ENCODE measurements at regions not wholly inside any gene's neighbourhood (a gene's known extent, or its start where the extent isn't known, plus 50 kb on each side); places are given as distances from the start of the nearest gene placed in this dataset.

DNA sequence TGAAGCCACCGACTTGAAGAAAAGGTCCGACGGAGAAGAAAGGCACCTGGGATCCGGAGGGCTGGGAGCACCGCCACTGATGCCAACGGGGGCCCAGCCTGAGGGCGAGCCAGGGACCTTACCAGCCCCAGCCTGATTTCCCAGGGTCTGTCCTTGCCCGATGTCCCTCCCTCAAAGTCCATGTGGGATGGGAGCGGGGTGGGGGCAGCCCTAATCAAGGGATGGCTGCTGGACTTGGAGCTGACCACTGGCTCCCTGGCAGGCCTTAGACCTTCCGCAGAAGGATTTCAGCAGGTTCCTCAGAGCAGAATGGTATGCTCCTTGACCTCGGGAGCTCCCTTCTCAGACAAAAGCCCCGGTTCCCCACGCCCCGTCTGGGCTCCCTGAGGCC is 99.6 kb downstream of the ZFP36L2 start:
- POLR2A ChIA-PET = no interaction called here
- BruUV-seq (replicated peaks) = no TSS peak
- H3K9ac ChIP-seq (ENCODE audit: low read length) = no peak overlapping the region
- RAD21 ChIA-PET (ENCODE audit: low non-redundant PET in 1 of 2, low total read pairs in 2 of 2, uncharacterized antibody in 2 of 2, unreplicated experiment in 2 of 2) = interaction anchor here in 1 of 2 experiments (0.5 to 1.2 kb wide), 2 partner anchors 102 to 103 kb away, joined by 4 to 7 read pairs; no protein-coding TSS in a partner anchor
- no peaks in the 10 kb centered on the region for H3K9me3 ChIP-seq (ENCODE audit: control insufficient read depth in 1 of 2, insufficient read depth in 1 of 2, low read depth in 1 of 2, low read length in 2 of 2)
- H3K4me2 ChIP-seq (ENCODE audit: low read length) = no peak overlapping the region
- ATAC-seq (no peak), DNase-seq (ENCODE audit: low read depth, low spot score) (no peak)
- no peaks in the 10 kb centered on the region for H4K20me1 ChIP-seq (ENCODE audit: insufficient read depth)
- H3K36me3 ChIP-seq (ENCODE audit: control insufficient read depth in 1 of 2, insufficient read depth in 2 of 2, low read length in 2 of 2) = no peaks in the 10 kb centered on the region
- no peak overlapping the region for H2AFZ ChIP-seq (ENCODE audit: low read depth, low read length, poor library complexity, severe bottlenecking)
- H3K79me2 ChIP-seq (ENCODE audit: insufficient read depth, low read length) = no peaks in the 10 kb centered on the region
- H3K27me3 ChIP-seq (ENCODE audit: insufficient read depth, low read length) = no peaks in the 10 kb centered on the region
- no peak overlapping the region for H3K4me3 ChIP-seq (replicated peaks in 1 of 2; ENCODE audit: low read depth in 1 of 2, low read length in 2 of 2)
- H3K9me2 ChIP-seq (ENCODE audit: insufficient read depth) = no peaks in the 10 kb centered on the region
- H3K4me1 ChIP-seq (ENCODE audit: control insufficient read depth in 1 of 2, insufficient read depth in 2 of 2, low read length in 2 of 2) = peaks cover 15 to 18% of the 10 kb centered on the region in 2 experiments
- CTCF ChIA-PET = interaction anchor here (0.7 to 1.5 kb wide), 4 partner anchors 95 to 357 kb away, joined by 3 to 11 read pairs (median 6); no protein-coding TSS in a partner anchor
- intact Hi-C loops (cut with micrococcal nuclease) = no loop called here
- no peak overlapping the region for H3K27ac ChIP-seq (ENCODE audit: low read depth, low read length)
- TF ChIP-seq SIN3A (IDR thresholded peaks at IDR 0.05; ENCODE audit: low read depth) (no peak), CBX3 (IDR thresholded peaks at IDR 0.05; ENCODE audit: low read depth) (no peak), POLR2AphosphoS5 (IDR thresholded peaks at IDR 0.05; ENCODE audit: low read depth, low read length) (no peak), ATF3 (IDR thresholded peaks at IDR 0.05) (no peak), EGR1 (IDR thresholded peaks at IDR 0.05; ENCODE audit: low read depth) (no peak), FOSL1 (IDR thresholded peaks at IDR 0.05; ENCODE audit: low read depth) (no peak), POLR2A (IDR thresholded peaks at IDR 0.05; ENCODE audit: borderline replicate concordance, extremely low read depth, insufficient read depth, insufficient read length) (no peak), SRF (IDR thresholded peaks at IDR 0.05; ENCODE audit: low read depth) (no peak), EZH2 (IDR thresholded peaks at IDR 0.05) (no peak), YY1 (IDR thresholded peaks at IDR 0.05; ENCODE audit: extremely low read depth, insufficient replicate concordance, low read depth, low read length) (no peak), EZH2phosphoT487 (IDR thresholded peaks at IDR 0.05; ENCODE audit: borderline replicate concordance) (no peak)
- TF ChIP-seq, protein P1, sequence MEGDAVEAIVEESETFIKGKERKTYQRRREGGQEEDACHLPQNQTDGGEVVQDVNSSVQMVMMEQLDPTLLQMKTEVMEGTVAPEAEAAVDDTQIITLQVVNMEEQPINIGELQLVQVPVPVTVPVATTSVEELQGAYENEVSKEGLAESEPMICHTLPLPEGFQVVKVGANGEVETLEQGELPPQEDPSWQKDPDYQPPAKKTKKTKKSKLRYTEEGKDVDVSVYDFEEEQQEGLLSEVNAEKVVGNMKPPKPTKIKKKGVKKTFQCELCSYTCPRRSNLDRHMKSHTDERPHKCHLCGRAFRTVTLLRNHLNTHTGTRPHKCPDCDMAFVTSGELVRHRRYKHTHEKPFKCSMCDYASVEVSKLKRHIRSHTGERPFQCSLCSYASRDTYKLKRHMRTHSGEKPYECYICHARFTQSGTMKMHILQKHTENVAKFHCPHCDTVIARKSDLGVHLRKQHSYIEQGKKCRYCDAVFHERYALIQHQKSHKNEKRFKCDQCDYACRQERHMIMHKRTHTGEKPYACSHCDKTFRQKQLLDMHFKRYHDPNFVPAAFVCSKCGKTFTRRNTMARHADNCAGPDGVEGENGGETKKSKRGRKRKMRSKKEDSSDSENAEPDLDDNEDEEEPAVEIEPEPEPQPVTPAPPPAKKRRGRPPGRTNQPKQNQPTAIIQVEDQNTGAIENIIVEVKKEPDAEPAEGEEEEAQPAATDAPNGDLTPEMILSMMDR (IDR thresholded peaks at IDR 0.05 in 2 of 3, conservative IDR thresholded peaks at IDR 0.05 in 1 of 3; ENCODE audit: borderline replicate concordance in 1 of 3, insufficient read depth in 1 of 3, low read depth in 2 of 3, low read length in 2 of 3) = no peak
- TF ChIP-seq, protein P2, sequence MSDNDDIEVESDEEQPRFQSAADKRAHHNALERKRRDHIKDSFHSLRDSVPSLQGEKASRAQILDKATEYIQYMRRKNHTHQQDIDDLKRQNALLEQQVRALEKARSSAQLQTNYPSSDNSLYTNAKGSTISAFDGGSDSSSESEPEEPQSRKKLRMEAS (IDR thresholded peaks at IDR 0.05) = no peak
- TF ChIP-seq, protein P3, sequence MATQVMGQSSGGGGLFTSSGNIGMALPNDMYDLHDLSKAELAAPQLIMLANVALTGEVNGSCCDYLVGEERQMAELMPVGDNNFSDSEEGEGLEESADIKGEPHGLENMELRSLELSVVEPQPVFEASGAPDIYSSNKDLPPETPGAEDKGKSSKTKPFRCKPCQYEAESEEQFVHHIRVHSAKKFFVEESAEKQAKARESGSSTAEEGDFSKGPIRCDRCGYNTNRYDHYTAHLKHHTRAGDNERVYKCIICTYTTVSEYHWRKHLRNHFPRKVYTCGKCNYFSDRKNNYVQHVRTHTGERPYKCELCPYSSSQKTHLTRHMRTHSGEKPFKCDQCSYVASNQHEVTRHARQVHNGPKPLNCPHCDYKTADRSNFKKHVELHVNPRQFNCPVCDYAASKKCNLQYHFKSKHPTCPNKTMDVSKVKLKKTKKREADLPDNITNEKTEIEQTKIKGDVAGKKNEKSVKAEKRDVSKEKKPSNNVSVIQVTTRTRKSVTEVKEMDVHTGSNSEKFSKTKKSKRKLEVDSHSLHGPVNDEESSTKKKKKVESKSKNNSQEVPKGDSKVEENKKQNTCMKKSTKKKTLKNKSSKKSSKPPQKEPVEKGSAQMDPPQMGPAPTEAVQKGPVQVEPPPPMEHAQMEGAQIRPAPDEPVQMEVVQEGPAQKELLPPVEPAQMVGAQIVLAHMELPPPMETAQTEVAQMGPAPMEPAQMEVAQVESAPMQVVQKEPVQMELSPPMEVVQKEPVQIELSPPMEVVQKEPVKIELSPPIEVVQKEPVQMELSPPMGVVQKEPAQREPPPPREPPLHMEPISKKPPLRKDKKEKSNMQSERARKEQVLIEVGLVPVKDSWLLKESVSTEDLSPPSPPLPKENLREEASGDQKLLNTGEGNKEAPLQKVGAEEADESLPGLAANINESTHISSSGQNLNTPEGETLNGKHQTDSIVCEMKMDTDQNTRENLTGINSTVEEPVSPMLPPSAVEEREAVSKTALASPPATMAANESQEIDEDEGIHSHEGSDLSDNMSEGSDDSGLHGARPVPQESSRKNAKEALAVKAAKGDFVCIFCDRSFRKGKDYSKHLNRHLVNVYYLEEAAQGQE (IDR thresholded peaks at IDR 0.05; ENCODE audit: low read depth) = no peak
